ENCODE measurements at regions not wholly inside any gene's neighbourhood (a gene's known extent, or its start where the extent isn't known, plus 50 kb on each side); places are given as distances from the start of the nearest gene placed in this dataset.

DNA sequence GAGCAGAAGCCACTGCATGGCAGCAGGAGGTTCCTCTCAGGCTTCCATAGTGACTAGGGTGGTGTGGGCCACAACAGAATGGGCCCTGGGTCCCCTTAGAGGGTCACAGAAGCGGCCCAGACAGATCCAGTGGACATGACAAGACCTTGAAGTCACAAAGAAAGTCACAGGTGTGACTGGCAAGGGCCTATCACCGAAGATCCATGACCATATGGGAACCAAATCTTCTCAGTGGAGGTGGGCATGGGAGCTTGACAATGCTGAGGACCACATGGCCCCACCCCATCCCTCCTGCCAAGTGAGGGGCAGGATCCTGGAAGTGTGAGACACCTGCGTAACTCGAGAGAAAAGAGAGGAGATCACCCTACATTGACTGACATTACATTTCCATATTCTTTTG, 332.4 kb downstream of the MSX2 start:
- H3K4me3 Mint-ChIP-seq (ENCODE audit: unreplicated experiment): no peak overlapping the region
- H3K27me3 Mint-ChIP-seq (ENCODE audit: low read depth): peaks cover 9% of the 10 kb centered on the region
- no peak overlapping the region for H3K27ac Mint-ChIP-seq (ENCODE audit: unreplicated experiment)
- DNase-seq (ENCODE audit: low spot score): no peak
- H3K36me3 Mint-ChIP-seq (ENCODE audit: low read depth): no peaks in the 10 kb centered on the region
- H3K4me1 Mint-ChIP-seq (ENCODE audit: low read depth): peaks cover 7% of the 10 kb centered on the region
- no peaks in the 10 kb centered on the region for H3K9me3 Mint-ChIP-seq (ENCODE audit: low read depth)
- TF ChIP-seq, protein P1, sequence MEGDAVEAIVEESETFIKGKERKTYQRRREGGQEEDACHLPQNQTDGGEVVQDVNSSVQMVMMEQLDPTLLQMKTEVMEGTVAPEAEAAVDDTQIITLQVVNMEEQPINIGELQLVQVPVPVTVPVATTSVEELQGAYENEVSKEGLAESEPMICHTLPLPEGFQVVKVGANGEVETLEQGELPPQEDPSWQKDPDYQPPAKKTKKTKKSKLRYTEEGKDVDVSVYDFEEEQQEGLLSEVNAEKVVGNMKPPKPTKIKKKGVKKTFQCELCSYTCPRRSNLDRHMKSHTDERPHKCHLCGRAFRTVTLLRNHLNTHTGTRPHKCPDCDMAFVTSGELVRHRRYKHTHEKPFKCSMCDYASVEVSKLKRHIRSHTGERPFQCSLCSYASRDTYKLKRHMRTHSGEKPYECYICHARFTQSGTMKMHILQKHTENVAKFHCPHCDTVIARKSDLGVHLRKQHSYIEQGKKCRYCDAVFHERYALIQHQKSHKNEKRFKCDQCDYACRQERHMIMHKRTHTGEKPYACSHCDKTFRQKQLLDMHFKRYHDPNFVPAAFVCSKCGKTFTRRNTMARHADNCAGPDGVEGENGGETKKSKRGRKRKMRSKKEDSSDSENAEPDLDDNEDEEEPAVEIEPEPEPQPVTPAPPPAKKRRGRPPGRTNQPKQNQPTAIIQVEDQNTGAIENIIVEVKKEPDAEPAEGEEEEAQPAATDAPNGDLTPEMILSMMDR (IDR thresholded peaks at IDR 0.05): no peak

DNA sequence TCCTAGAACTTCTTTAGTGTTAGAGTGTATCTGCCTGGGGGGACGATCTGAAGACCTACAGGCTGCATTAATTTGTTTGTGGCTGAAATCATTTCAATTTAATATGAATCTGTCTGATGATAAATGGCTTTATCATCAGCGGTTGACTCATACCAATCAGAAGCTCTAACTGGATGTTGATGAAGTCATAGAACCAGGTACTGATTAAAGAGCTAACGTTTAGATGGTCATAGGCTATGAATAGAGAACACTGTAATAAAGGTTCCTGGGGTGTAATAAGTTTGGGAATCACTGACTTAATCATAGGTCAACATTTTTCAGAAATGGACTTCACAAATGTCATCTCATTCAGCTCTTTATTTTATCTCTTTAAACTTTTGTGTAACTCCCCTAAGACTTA, 329.9 kb downstream of the MSX2 start:
- no peak overlapping the region for H3K27ac Mint-ChIP-seq (ENCODE audit: unreplicated experiment)
- no peak for DNase-seq (ENCODE audit: low spot score)
- H3K4me1 Mint-ChIP-seq (ENCODE audit: low read depth): no peaks in the 10 kb centered on the region
- H3K9me3 Mint-ChIP-seq (ENCODE audit: low read depth): no peaks in the 10 kb centered on the region
- H3K4me3 Mint-ChIP-seq (ENCODE audit: unreplicated experiment): no peak overlapping the region
- TF ChIP-seq, protein P1 (IDR thresholded peaks at IDR 0.05): no peak
- H3K36me3 Mint-ChIP-seq (ENCODE audit: low read depth): no peaks in the 10 kb centered on the region
- H3K27me3 Mint-ChIP-seq (ENCODE audit: low read depth): peaks cover 8% of the 10 kb centered on the region

DNA sequence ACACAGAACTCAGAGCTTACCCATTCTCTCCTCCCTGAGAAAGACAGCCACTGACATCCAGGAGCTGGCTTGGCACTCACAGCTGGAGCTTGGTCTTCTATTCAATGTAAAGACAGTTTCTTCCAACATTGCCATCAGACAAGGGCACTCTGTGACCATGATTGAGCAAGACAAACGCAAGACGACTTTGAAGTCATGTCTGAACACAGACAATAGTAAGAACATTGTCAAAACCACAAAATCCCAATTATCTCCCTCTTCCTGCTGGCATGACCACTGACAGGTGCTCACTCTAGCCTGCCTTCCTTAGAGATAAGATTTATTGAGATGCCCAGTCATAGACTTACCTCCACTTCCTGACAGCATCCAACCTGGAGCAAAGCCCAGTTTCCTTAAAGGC, 328.0 kb downstream of the MSX2 start:
- H3K9me3 Mint-ChIP-seq (ENCODE audit: low read depth): no peaks in the 10 kb centered on the region
- no peaks in the 10 kb centered on the region for H3K4me1 Mint-ChIP-seq (ENCODE audit: low read depth)
- no peak overlapping the region for H3K27ac Mint-ChIP-seq (ENCODE audit: unreplicated experiment)
- no peaks in the 10 kb centered on the region for H3K36me3 Mint-ChIP-seq (ENCODE audit: low read depth)
- TF ChIP-seq, protein P1 (IDR thresholded peaks at IDR 0.05): no peak
- H3K4me3 Mint-ChIP-seq (ENCODE audit: unreplicated experiment): no peak overlapping the region
- DNase-seq (ENCODE audit: low spot score): no peak
- no peaks in the 10 kb centered on the region for H3K27me3 Mint-ChIP-seq (ENCODE audit: low read depth)

DNA sequence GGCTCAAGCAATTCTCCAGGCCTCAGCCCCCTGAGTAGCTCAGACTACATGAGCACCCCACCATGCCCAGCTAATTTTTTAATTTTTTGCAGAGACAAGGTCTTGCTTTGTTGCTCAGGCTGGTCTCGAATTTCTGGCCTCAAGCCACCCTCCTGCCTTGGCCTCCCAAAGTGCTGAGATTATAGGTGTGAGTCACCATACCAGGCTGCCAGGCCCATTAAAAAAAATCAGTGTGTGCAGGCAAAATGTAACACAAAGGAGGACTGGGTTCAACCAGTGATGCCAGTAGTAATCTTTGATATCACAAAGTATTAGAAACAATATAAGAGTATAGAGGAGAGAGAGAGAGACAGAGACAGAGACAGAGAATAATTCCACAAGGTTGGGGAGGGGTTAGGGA, 322.7 kb downstream of the MSX2 start:
- peaks cover 8% of the 10 kb centered on the region for H3K9me3 Mint-ChIP-seq (ENCODE audit: low read depth)
- TF ChIP-seq, protein P1 (IDR thresholded peaks at IDR 0.05): no peak
- H3K36me3 Mint-ChIP-seq (ENCODE audit: low read depth): no peaks in the 10 kb centered on the region
- no peak for DNase-seq (ENCODE audit: low spot score)
- no peak overlapping the region for H3K4me3 Mint-ChIP-seq (ENCODE audit: unreplicated experiment)
- no peak overlapping the region for H3K27ac Mint-ChIP-seq (ENCODE audit: unreplicated experiment)
- H3K27me3 Mint-ChIP-seq (ENCODE audit: low read depth): no peaks in the 10 kb centered on the region
- no peaks in the 10 kb centered on the region for H3K4me1 Mint-ChIP-seq (ENCODE audit: low read depth)

DNA sequence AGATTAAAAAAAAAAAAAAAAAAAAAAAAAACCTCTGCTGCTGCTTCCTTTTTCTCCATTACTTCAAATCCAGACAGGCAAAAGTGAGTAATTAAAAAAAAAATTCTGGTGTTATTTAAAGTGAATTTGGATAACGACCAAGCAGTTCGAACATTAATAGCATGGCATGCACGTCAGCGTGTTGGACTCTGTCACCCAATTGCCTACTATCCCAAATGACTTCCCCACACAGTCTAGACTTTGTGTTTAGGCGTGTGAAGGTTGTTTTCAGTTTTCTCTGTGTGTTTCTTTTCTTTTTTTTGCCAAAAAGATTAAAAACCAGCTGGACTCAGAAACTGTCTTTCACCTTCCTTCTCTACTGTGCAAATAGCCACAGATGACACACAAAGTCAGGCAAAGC, 321.4 kb downstream of the MSX2 start:
- Mint-ChIP-seq H3K27me3 (ENCODE audit: low read depth) (no peaks in the 10 kb centered on the region), H3K4me1 (ENCODE audit: low read depth) (no peaks in the 10 kb centered on the region), H3K9me3 (ENCODE audit: low read depth) (peaks cover 9% of the 10 kb centered on the region), H3K36me3 (ENCODE audit: low read depth) (no peaks in the 10 kb centered on the region), H3K27ac (ENCODE audit: unreplicated experiment) (no peak overlapping the region), H3K4me3 (ENCODE audit: unreplicated experiment) (no peak overlapping the region)
- TF ChIP-seq, protein P1 (IDR thresholded peaks at IDR 0.05): no peak
- DNase-seq (ENCODE audit: low spot score): no peak
